A549 (cell line): ENCODE measurements at regions not wholly inside any gene's neighbourhood (a gene's known extent, or its start where the extent isn't known, plus 50 kb on each side); places are given as distances from the start of the nearest gene placed in this dataset.

ENCODE experiments used
- CTCF ChIP-seq: fragments of >200 bp; sonication (Bioruptor Twin); formaldehyde crosslinking; IDR thresholded peaks from 3 replicates; pipeline ENCODE4 v1.5.1; 2016
- EP300 ChIP-seq, 2 experiments: fragments of >200 bp; sonication (Bioruptor Twin); formaldehyde crosslinking; IDR thresholded peaks; 2 replicates in 1 of 2; 3 replicates in 1 of 2; pipeline ENCODE4 v1.6.1; 2016 to 2017
- ESRRA ChIP-seq: fragments of 150-350 bp; IDR thresholded peaks from 2 replicates; pipeline ENCODE4 v1.6.1; 2014; ENCODE audit warnings: mild to moderate bottlenecking, low read length, borderline replicate concordance
- JUNB ChIP-seq: fragments of >200 bp; sonication (Bioruptor Twin); formaldehyde crosslinking; IDR thresholded peaks from 2 replicates; pipeline ENCODE4 v1.6.1; 2016
- KDM1A ChIP-seq: fragments of 200-600 bp; sonication (generic); IDR thresholded peaks from 2 replicates; pipeline ENCODE4 v1.6.1; 2016; ENCODE audit warnings: low read depth, mild to moderate bottlenecking
- MAFK ChIP-seq: fragments of 450-650 bp; IDR thresholded peaks from 2 replicates; pipeline ENCODE4 v1.6.1; 2014; ENCODE audit not compliant: partially characterized antibody
- MYC ChIP-seq: IDR thresholded peaks from 2 replicates; pipeline ENCODE4 v1.6.1; 2012; ENCODE audit warnings: mild to moderate bottlenecking, inconsistent platforms, low read length, improper control_type of control experiment, borderline replicate concordance
- POLR2A ChIP-seq: IDR thresholded peaks from 2 replicates; pipeline ENCODE4 v1.6.1; 2012; ENCODE audit warnings: mild to moderate bottlenecking, low read length
- SREBF2 ChIP-seq: fragments of 450-650 bp; IDR thresholded peaks from 2 replicates; pipeline ENCODE4 v1.6.1; 2014; ENCODE audit warnings: mild to moderate bottlenecking, moderate library complexity
- TFCP2L1 ChIP-seq: fragments of 250-450 bp; sonication (Bioruptor Pico); IDR thresholded peaks from 2 replicates; pipeline ENCODE4 v1.5.0; 2021; ENCODE audit warnings: mild to moderate bottlenecking

- TF ChIP-seq JUNB (no peak), POLR2A (no peak), CTCF (no peak), ESRRA (no peak), MYC (no peak), MAFK (no peak), TFCP2L1 (CRISPR knock-in tag) (no peak), EP300 (IDR thresholded peaks at IDR 0.05) (no peak), SREBF2 (no peak), KDM1A (no peak)
Observed at GRCh38 chr15:95162069-95162468, 930.7 kb downstream of the MCTP2 start.
